ENCODE measurements at regions not wholly inside any gene's neighbourhood (a gene's known extent, or its start where the extent isn't known, plus 50 kb on each side); places are given as distances from the start of the nearest gene placed in this dataset.

GRCh38 chr3:35401671-35402070 lies 237.7 kb upstream of the ARPP21 start:
- no peak for DNase-seq (ENCODE audit: low read depth in 2 of 2)
- no peak overlapping the region for H3K4me3 ChIP-seq (replicated peaks in 1 of 2; ENCODE audit: low read depth in 2 of 2, low read length in 2 of 2)
- TF ChIP-seq CTCF (IDR thresholded peaks at IDR 0.05; ENCODE audit: low read depth, low read length), result no peak

DNA sequence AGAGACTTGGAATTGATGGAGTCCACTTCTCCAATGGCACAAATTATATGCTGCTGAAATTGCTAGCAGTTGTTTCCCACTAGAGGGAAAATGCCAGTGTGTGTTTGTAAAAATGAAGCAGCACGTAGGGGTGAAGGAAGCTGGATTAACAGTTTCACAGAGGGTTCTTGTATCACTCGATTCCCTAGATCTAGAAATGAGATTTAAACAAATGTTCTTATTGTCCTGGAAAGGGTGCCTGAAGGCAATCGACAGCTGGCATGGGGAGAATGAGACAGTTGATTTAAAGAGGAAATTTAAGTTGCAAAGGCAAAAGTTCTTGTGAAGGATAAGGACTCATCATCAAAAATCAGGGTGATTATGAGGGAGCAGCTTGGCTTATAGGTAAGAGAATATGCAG lies 234.8 kb upstream of the ARPP21 start:
- TF ChIP-seq CTCF (IDR thresholded peaks at IDR 0.05; ENCODE audit: low read depth, low read length), result no peak
- DNase-seq (ENCODE audit: low read depth in 2 of 2), result no peak
- H3K4me3 ChIP-seq (replicated peaks in 1 of 2; ENCODE audit: low read depth in 2 of 2, low read length in 2 of 2), result no peak overlapping the region

DNA sequence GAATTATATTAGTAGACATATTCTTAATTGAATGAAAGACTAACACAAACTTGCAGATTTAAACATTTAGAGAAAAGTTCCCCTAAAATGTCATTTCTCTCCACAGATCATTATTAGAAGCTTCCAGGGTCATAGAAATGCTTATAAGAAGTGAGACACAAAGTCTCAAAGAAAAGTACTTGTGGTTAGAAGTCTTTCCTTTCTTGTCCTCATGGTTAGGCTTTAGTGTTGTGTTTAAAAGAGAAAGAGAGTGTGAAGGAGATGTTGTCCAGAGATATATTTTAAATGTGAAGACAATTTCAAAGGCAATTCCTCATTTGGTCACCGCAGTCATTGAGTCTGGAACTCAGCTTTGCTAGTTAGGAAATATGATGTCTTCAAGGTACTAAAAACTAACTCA lies 230.4 kb upstream of the ARPP21 start:
- DNase-seq (ENCODE audit: low read depth in 2 of 2), result no peak
- no peak for TF ChIP-seq CTCF (IDR thresholded peaks at IDR 0.05; ENCODE audit: low read depth, low read length)
- no peak overlapping the region for H3K4me3 ChIP-seq (replicated peaks in 1 of 2; ENCODE audit: low read depth in 2 of 2, low read length in 2 of 2)

- H3K4me3 ChIP-seq (replicated peaks in 1 of 2; ENCODE audit: low read depth in 2 of 2, low read length in 2 of 2), result no peak overlapping the region
- DNase-seq (ENCODE audit: low read depth in 2 of 2), result no peak
- TF ChIP-seq CTCF (IDR thresholded peaks at IDR 0.05; ENCODE audit: low read depth, low read length), result no peak
Observed at GRCh38 chr3:35409991-35410390, 229.3 kb upstream of the ARPP21 start.

DNA sequence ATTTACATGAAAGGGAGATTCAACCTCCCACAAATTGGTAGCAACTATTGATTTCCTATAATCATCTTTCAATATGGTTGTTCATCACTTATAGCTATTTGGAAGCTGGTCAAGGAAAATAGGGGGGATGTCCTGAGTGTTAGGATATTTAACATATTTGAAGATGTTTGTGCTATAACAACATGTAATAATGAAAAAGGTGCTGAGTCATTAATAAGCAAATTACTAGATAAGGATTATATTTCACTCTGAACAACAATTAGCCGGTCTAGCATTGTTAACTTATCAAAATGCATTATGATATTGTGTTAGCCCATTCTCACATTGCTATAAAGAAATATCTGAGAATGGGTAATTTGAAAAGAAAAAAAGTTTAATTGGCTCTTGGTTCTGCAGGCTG lies 225.8 kb upstream of the ARPP21 start:
- TF ChIP-seq CTCF (IDR thresholded peaks at IDR 0.05; ENCODE audit: low read depth, low read length), result no peak
- H3K4me3 ChIP-seq (replicated peaks in 1 of 2; ENCODE audit: low read depth in 2 of 2, low read length in 2 of 2), result no peak overlapping the region
- DNase-seq (ENCODE audit: low read depth in 2 of 2), result no peak

- H3K4me3 ChIP-seq (replicated peaks in 1 of 2; ENCODE audit: low read depth in 2 of 2, low read length in 2 of 2), result no peak overlapping the region
- DNase-seq (ENCODE audit: low read depth in 2 of 2), result no peak
- TF ChIP-seq CTCF (IDR thresholded peaks at IDR 0.05; ENCODE audit: low read depth, low read length), result no peak
Observed at GRCh38 chr3:35417080-35417479, 222.2 kb upstream of the ARPP21 start.

GRCh38 chr3:35422101-35422500 lies 217.2 kb upstream of the ARPP21 start:
- H3K4me3 ChIP-seq (replicated peaks in 1 of 2; ENCODE audit: low read depth in 2 of 2, low read length in 2 of 2), result no peak overlapping the region
- no peak for DNase-seq (ENCODE audit: low read depth in 2 of 2)
- no peak for TF ChIP-seq CTCF (IDR thresholded peaks at IDR 0.05; ENCODE audit: low read depth, low read length)
